GM12892 (cell line): ENCODE measurements at regions not wholly inside any gene's neighbourhood (a gene's known extent, or its start where the extent isn't known, plus 50 kb on each side); places are given as distances from the start of the nearest gene placed in this dataset.

Experiments used
- POLR2A ChIP-seq: IDR thresholded peaks from 2 replicates; pipeline ENCODE4 v1.6.1; 2011; ENCODE audit warnings: low read depth, low read length, control low read depth
- POLR2AphosphoS5 ChIP-seq: IDR thresholded peaks from 2 replicates; pipeline ENCODE4 v1.6.1; 2011; ENCODE audit warnings: low read depth, low read length, control low read depth

- TF ChIP-seq POLR2AphosphoS5, result no peak
- TF ChIP-seq POLR2A, result no peak
Observed at GRCh38 chr6:140082867-140083297, 708.4 kb upstream of the CITED2 start.
